Ureter (tissue), 1 donor: ENCODE measurements at regions not wholly inside any gene's neighbourhood (a gene's known extent, or its start where the extent isn't known, plus 50 kb on each side); places are given as distances from the start of the nearest gene placed in this dataset.

Experiments used
- DNase-seq: peaks from one replicate; pipeline ENCODE4 v3.0.0-alpha.2; 2020; ENCODE audit warnings: low spot score
- donor health status: DM: yes; HTN: yes; CAD: no.

GRCh38 chr11:92276773-92277172 lies 52.2 kb downstream of the FAT3 start:
- DNase-seq: no peak

DNA sequence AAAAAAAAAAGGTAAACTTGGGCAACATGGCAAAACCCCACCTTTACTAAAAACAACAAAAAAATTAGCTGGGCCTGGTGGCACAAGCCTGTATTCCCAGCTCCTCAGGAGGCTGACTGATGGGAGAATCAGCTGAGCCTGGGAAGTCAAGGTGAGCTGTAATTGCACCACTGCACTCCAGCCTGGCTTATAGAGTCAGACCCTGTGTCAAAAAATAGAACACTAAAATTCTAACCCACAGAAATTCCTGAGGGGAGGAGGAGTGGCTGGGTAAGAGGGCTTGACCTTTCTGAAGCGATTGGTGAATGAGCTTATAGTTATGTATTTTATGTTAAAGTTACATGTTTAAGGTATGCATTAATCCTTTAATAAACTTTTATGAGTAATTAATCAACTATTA lies 53.3 kb downstream of the FAT3 start:
- no peak for DNase-seq

- no peak for DNase-seq
Measured at GRCh38 chr11:92278791-92279433, 54.3 kb downstream of the FAT3 start.

GRCh38 chr11:92284107-92284506 lies 59.5 kb downstream of the FAT3 start:
- DNase-seq: no peak

DNA sequence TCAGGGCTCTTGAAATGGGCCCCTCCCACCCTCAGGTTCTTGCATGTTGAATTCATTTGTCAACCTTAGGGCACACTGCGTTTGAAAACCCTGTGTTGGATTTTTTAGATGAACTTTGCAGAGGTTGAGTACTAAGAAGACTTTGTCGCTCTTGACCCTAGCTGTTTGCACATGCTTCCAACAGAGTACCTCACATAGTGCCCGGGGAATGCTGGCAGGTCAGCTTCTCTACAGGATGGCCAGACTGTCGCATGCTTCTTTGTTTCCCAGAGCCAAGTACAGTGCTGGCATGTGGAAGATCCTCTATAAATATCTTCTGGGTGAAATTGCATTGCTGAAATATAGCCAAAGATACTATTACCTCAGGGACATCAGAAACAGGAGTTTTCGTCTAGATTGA lies 59.9 kb downstream of the FAT3 start:
- no peak for DNase-seq

- DNase-seq: no peak
Measured at GRCh38 chr11:92285776-92286175, 61.2 kb downstream of the FAT3 start.

GRCh38 chr11:92286709-92287108 lies 62.1 kb downstream of the FAT3 start:
- no peak for DNase-seq

GRCh38 chr11:92295175-92296137 lies 70.8 kb downstream of the FAT3 start:
- no peak for DNase-seq

- DNase-seq: no peak
Measured at GRCh38 chr11:92296138-92296515, 71.5 kb downstream of the FAT3 start.

GRCh38 chr11:92297567-92298553 lies 73.2 kb downstream of the FAT3 start:
- no peak for DNase-seq

GRCh38 chr11:92300876-92301275 lies 76.3 kb downstream of the FAT3 start:
- no peak for DNase-seq

DNA sequence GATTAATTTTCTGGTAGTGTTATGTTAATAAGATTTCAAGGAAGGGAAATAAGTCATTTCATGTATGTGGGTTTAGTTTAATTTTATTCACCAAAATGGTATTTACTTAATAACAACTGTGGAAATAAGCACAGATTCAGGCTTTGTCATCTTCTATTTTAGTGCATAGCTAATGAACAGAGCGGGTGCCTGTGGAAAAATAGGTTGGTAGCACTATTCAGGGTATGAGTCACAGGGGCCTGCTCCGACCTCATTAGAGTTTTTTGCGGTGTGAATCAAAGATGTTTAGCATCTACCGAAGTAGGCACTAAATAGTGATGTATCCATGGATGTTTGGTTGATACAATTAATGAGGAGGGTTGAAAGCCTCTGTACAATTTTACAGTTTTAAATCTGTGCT lies 78.2 kb downstream of the FAT3 start:
- no peak for DNase-seq

- DNase-seq: no peak
Measured at GRCh38 chr11:92304271-92304670, 79.7 kb downstream of the FAT3 start.

- no peak for DNase-seq
Measured at GRCh38 chr11:92306966-92307510, 82.4 kb downstream of the FAT3 start.

DNA sequence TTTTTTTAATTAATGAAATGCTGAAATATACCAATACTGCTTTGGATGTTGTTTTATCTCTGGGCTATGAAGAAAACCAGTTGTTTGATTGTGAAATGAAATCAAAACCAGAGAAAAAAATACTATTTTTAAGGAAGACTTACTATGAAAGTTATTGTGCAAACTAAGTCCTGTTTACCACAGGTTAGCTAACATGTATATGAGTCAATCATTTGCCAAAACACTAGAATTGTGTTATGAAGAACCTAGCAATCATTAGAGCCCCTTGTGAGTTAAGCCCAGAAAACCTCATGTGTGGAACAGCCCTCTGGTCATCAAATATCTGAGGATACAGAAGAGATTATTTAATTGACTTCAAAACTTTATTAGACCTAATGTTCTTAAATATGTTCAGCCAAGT lies 83.7 kb downstream of the FAT3 start:
- no peak for DNase-seq

DNA sequence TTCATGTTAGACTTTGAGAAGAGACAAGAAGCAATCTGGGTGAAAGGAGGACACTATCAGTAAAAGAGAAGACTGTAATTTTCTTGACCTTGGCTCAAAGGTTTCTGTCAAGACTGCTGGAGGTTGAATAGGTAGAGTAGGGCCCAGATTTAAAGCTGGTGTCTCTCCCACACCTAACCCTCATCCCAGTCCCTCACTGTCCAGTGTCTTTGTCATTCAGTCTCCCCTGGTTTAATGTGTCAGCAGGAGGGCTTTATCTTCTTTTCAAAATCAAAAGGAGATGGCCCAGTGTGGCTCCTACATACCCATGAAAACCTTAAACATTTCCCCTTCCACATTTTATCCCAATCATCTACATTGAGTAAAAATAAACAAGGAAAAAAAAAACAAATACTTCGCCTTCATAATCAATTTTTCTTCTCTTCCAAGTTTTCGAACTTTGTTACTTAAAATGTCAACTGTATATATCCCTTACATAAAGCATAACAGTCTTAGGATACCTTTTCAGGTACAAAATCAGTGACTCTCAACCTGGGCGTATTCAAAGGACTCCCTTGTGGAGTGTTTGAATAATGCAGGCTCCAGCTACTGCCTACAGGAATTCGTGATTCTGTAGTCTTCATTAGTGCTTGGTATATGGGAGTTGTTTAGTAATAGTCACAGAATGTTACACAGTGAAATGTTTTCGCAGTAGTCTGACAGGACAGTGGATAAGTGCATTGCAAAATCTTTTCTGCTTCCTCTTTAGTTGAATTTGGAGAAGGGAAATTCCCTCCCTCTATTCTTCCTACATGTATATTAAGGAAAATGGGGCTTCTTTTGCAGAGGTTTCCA lies 87.2 kb downstream of the FAT3 start:
- DNase-seq: no peak

- no peak for DNase-seq
Measured at GRCh38 chr11:92313784-92314183, 89.2 kb downstream of the FAT3 start.

DNA sequence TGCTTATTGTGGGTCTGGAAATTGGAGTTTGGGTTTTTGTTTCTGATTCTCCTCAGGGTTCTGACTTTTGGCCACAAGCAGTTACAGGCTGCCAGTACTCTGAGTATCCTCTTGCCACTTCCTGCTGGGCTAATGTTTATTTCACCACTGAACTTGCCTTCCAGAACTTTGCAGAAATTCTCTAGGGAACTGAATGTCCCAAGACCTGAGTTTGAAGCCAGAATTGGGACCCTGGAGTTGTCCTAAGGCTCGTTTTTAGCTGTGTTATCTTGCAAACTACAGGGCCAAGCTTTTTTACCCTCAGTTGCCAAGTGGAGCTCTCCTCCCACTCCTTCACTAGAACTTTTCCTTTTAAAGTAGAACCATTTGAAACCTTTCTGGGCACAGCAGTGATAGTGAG lies 89.9 kb downstream of the FAT3 start:
- DNase-seq: no peak

GRCh38 chr11:92316106-92316809 lies 91.6 kb downstream of the FAT3 start:
- DNase-seq: no peak

DNA sequence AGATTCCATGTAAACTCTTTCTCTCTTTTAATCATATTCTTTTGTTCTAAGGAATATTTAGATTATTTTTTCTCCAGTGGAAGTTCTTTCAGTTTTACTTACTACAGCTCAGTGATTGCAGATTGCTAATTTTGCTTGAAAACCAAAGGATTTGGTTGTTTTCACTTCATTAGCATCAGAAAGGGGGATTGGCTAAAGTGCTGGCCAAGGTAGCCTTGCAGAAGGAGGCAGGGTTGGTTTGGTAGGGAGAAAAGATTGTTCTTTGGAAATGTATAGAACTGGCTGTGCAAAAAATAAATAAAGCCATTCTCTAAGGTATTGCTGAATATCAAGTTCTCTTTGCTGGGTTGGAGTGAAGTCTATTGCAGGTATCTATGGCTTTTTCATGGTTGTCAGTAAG lies 92.6 kb downstream of the FAT3 start:
- no peak for DNase-seq
